ENCODE measurements at regions not wholly inside any gene's neighbourhood (a gene's known extent, or its start where the extent isn't known, plus 50 kb on each side); places are given as distances from the start of the nearest gene placed in this dataset.

GRCh38 chr10:31103112-31103511 lies 71.4 kb upstream of the ZNF438 start:
- no peaks in the 10 kb centered on the region for H3K27me3 Mint-ChIP-seq
- intact Hi-C loops (cut with micrococcal nuclease): loop anchor here (5.0 kb wide), 2 partner anchors 106 to 666 kb away; no protein-coding TSS in a partner anchor
- H3K9me3 Mint-ChIP-seq: peaks cover 5% of the 10 kb centered on the region
- peak overlapping the region; percentile 46 for H3K27ac Mint-ChIP-seq
- peaks cover 53% of the 10 kb centered on the region for H3K4me1 Mint-ChIP-seq
- no peaks in the 10 kb centered on the region for H3K36me3 Mint-ChIP-seq (ENCODE audit: low read depth)
- no peak for DNase-seq
- no peak overlapping the region for H3K4me3 Mint-ChIP-seq

DNA sequence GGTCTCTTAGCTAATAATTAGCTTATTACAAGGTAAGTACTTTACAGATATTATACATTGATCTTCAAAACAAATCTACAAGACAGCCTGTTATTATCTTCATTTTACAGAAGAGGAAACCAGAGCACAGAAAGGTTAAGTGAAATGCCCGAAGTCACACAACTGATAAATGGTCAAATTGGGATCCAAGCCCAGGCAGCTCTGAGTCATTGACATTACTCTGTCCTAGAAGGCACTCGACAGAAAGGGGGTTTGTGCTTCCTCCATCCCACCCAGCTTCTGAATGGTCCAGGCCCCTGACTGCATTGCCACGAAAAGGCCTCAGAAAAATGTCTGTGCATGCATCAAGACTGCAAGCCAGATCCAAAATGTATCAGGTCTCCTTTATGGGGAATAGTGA lies 81.3 kb upstream of the ZNF438 start:
- H3K4me1 Mint-ChIP-seq: no peaks in the 10 kb centered on the region
- no peak for DNase-seq
- intact Hi-C loops (cut with micrococcal nuclease): no loop called here
- no peak overlapping the region for H3K27ac Mint-ChIP-seq
- H3K36me3 Mint-ChIP-seq (ENCODE audit: low read depth): peaks cover 2% of the 10 kb centered on the region
- H3K9me3 Mint-ChIP-seq: peaks cover 12% of the 10 kb centered on the region
- no peaks in the 10 kb centered on the region for H3K27me3 Mint-ChIP-seq
- H3K4me3 Mint-ChIP-seq: no peak overlapping the region

DNA sequence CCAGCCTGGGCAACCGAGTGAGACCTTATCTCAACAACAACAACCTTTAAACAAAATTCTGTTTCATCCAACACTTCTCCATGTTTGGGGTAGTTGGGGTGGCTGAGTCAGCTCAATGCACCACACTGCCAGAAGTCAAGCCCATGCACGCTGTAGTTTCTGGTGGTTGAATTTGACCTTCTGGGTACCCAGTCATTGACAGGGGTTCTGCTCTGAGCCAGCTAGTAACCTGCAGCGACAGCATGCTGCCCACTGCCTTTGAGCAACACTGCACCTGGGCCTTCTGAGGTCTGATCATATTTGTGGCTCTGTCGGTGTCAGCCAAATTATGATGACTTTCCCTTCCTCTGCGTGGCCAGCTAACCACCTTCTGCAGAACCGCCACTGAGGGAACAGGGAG lies 84.6 kb upstream of the ZNF438 start:
- Mint-ChIP-seq H3K27me3 (no peaks in the 10 kb centered on the region), H3K4me3 (no peak overlapping the region), H3K4me1 (peaks cover 9% of the 10 kb centered on the region), H3K27ac (no peak overlapping the region), H3K36me3 (ENCODE audit: low read depth) (peaks cover 2% of the 10 kb centered on the region), H3K9me3 (peaks cover 22% of the 10 kb centered on the region)
- intact Hi-C loops (cut with micrococcal nuclease): no loop called here
- no peak for DNase-seq

DNA sequence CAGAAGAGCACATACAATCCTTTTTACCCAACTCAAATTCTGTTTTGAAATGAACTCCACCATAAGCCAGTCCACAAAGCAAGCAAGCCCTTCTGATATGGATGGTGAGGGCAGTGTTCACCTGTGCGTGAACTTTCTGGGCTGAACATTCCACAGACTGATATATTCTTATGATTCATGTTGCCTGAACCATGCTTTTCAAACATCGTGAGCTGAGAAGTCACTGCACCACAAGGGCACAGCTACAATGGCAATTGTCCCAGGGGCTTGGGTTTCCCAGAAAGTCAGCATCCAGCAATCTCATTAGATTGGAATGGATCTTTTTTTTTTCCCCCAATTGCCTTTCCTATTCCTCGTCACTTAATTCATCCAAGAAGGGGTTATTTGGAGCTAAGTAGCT lies 86.9 kb upstream of the ZNF438 start:
- Mint-ChIP-seq H3K27ac (no peak overlapping the region), H3K27me3 (no peaks in the 10 kb centered on the region), H3K9me3 (peaks cover 16% of the 10 kb centered on the region), H3K4me3 (no peak overlapping the region), H3K4me1 (peaks cover 18% of the 10 kb centered on the region), H3K36me3 (ENCODE audit: low read depth) (peaks cover 2% of the 10 kb centered on the region)
- intact Hi-C loops (cut with micrococcal nuclease): no loop called here
- DNase-seq: no peak

GRCh38 chr10:31120392-31120791 lies 88.7 kb upstream of the ZNF438 start:
- intact Hi-C loops (cut with micrococcal nuclease): no loop called here
- Mint-ChIP-seq H3K4me3 (no peak overlapping the region), H3K9me3 (peaks cover 14% of the 10 kb centered on the region), H3K27me3 (no peaks in the 10 kb centered on the region), H3K36me3 (ENCODE audit: low read depth) (peaks cover 4% of the 10 kb centered on the region), H3K27ac (no peak overlapping the region), H3K4me1 (peaks cover 25% of the 10 kb centered on the region)
- no peak for DNase-seq

DNA sequence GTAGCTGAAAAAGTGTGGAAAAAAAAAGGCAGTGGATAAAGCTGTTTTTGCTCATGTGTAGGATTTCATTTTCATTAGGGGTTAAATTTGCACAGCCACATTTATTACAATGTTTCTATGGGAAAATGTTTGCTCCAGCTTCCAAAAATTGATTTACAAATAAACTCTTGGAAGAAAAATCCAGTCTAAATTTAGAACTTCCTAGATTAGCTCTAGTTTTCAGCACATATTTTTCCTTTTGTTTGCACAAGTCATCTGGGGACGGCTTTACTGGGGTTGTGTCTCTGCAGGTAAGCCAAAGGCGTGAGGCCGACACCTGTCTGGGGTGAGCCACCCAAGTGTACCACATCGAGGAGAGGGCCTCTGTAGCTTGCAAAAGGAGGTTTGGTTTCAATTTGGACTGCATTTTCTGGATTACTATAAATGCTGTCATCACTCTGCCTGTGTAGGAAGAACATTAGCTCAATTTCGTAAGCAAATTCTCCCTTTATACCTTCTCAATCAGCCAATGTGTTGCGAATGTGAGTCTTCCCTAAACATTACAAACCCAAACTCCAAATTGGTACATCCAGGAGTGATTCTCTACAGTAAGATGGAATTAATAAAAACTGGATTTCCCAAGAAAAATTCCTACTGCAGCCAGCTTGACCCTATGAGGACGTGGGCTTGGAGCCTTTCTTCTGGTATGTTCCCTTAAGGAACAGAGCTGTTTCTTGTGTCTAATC lies 89.5 kb upstream of the ZNF438 start:
- Mint-ChIP-seq H3K4me3 (no peak overlapping the region), H3K27me3 (no peaks in the 10 kb centered on the region), H3K27ac (no peak overlapping the region), H3K4me1 (peaks cover 28% of the 10 kb centered on the region), H3K36me3 (ENCODE audit: low read depth) (peaks cover 4% of the 10 kb centered on the region), H3K9me3 (peaks cover 14% of the 10 kb centered on the region)
- intact Hi-C loops (cut with micrococcal nuclease): no loop called here
- no peak for DNase-seq

DNA sequence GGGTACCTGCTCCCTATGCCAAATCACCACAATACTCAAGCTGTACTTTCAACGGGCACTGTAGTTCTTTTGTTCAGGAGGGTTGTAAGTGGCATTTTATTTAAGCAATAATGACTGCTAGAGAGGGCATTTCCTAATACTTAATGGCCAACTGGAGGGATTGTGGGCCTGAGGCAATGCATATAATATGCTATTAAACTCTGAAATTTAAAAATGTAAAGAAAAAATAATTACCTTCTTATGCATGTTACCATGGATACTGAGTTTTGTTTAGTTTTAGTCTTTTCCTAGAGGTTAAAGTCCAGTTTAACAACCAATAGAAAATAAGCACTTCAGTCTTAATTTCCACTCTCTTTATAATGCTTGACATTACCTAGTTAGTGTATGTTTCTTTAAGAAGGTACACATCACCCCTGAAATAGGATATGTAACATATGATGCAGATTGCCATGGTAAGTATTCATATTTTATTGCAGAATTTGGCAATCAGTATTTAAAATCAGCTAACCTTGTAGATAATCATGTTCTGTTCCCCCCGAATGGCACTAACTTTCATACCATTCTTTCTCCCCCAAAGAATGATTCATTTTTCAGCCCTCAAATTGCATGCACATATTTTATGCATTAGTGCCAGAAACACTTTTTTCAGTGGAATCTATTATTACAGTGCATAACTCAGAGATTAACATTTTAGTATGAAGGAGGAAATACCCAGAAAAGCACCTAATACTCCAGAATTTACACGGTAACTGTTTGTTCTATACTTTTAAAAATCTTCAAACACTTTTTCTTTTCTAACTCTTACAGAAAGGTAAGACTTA lies 90.3 kb upstream of the ZNF438 start:
- DNase-seq: no peak
- Mint-ChIP-seq H3K36me3 (ENCODE audit: low read depth) (peaks cover 4% of the 10 kb centered on the region), H3K9me3 (peaks cover 14% of the 10 kb centered on the region), H3K27ac (peak overlapping the region; percentile 62), H3K4me1 (peaks cover 31% of the 10 kb centered on the region), H3K27me3 (no peaks in the 10 kb centered on the region), H3K4me3 (no peak overlapping the region)
- intact Hi-C loops (cut with micrococcal nuclease): no loop called here

- H3K4me3 Mint-ChIP-seq: no peak overlapping the region
- peaks cover 4% of the 10 kb centered on the region for H3K36me3 Mint-ChIP-seq (ENCODE audit: low read depth)
- H3K4me1 Mint-ChIP-seq: peaks cover 33% of the 10 kb centered on the region
- H3K27me3 Mint-ChIP-seq: no peaks in the 10 kb centered on the region
- H3K9me3 Mint-ChIP-seq: peaks cover 8% of the 10 kb centered on the region
- no peak for DNase-seq
- intact Hi-C loops (cut with micrococcal nuclease): no loop called here
- H3K27ac Mint-ChIP-seq: no peak overlapping the region
Observed at GRCh38 chr10:31123946-31124345, 92.3 kb upstream of the ZNF438 start.

GRCh38 chr10:31124852-31125251 lies 93.2 kb upstream of the ZNF438 start:
- peaks cover 34% of the 10 kb centered on the region for H3K4me1 Mint-ChIP-seq
- H3K9me3 Mint-ChIP-seq: peaks cover 7% of the 10 kb centered on the region
- H3K36me3 Mint-ChIP-seq (ENCODE audit: low read depth): peaks cover 4% of the 10 kb centered on the region
- intact Hi-C loops (cut with micrococcal nuclease): no loop called here
- peak overlapping the region; percentile 39 for H3K27ac Mint-ChIP-seq
- no peaks in the 10 kb centered on the region for H3K27me3 Mint-ChIP-seq
- DNase-seq: no peak
- no peak overlapping the region for H3K4me3 Mint-ChIP-seq

GRCh38 chr10:31125789-31126188 lies 94.1 kb upstream of the ZNF438 start:
- no peak overlapping the region for H3K4me3 Mint-ChIP-seq
- no peak for DNase-seq
- H3K36me3 Mint-ChIP-seq (ENCODE audit: low read depth): peaks cover 2% of the 10 kb centered on the region
- intact Hi-C loops (cut with micrococcal nuclease): loop anchor here (1.0 kb wide), 1 partner anchor 9 kb away; no protein-coding TSS in a partner anchor
- H3K9me3 Mint-ChIP-seq: no peaks in the 10 kb centered on the region
- H3K4me1 Mint-ChIP-seq: peaks cover 27% of the 10 kb centered on the region
- no peaks in the 10 kb centered on the region for H3K27me3 Mint-ChIP-seq
- H3K27ac Mint-ChIP-seq: peak overlapping the region; percentile 56

DNA sequence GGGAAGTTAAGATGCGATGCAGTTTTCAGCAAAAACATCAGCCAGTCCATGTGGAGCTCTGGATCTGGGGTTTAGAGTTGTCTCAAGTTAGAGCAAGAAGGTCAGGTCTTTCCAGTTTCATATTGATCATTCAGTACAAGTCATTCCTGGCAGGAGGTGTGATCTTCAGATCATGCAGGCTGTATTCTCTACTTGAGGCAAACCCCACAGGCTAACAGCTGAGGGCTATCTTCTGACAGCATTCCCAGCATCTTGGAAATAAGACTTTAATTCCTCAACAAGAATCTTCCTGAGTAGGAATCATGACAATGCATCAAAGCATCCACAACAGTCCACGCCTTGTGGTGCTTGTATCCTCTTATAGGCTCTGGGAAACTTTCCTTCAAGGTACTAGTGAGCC lies 94.9 kb upstream of the ZNF438 start:
- Mint-ChIP-seq H3K27me3 (no peaks in the 10 kb centered on the region), H3K36me3 (ENCODE audit: low read depth) (peaks cover 2% of the 10 kb centered on the region), H3K27ac (peak overlapping the region; percentile 6), H3K4me1 (peaks cover 21% of the 10 kb centered on the region), H3K4me3 (no peak overlapping the region), H3K9me3 (no peaks in the 10 kb centered on the region)
- DNase-seq: no peak
- intact Hi-C loops (cut with micrococcal nuclease): loop anchor here (1.0 kb wide), 1 partner anchor 8 kb away; no protein-coding TSS in a partner anchor

DNA sequence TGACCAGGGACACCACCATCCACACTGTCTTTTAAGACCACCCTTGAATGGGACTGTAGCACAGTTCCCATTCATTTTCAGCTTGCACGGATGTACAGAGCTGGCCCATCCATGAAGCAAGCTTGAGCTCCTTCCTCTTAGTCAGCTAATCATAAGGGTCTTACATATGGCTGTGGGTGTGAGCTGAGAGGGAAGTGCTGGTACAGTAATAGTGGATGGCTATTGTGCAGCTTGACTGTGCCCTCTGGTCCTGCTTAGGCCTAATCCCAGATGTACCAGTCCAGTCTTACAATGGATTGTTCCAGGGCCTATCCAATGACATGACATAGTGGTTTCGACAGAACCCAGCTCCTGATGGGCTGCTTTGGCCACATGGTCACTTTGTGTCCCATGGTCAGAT lies 96.9 kb upstream of the ZNF438 start:
- H3K27me3 Mint-ChIP-seq: no peaks in the 10 kb centered on the region
- H3K4me1 Mint-ChIP-seq: peaks cover 28% of the 10 kb centered on the region
- H3K4me3 Mint-ChIP-seq: no peak overlapping the region
- intact Hi-C loops (cut with micrococcal nuclease): no loop called here
- no peak overlapping the region for H3K27ac Mint-ChIP-seq
- peaks cover 2% of the 10 kb centered on the region for H3K36me3 Mint-ChIP-seq (ENCODE audit: low read depth)
- no peak for DNase-seq
- no peaks in the 10 kb centered on the region for H3K9me3 Mint-ChIP-seq

GRCh38 chr10:31129271-31129670 lies 97.6 kb upstream of the ZNF438 start:
- H3K27me3 Mint-ChIP-seq: no peaks in the 10 kb centered on the region
- no peak for DNase-seq
- peaks cover 2% of the 10 kb centered on the region for H3K36me3 Mint-ChIP-seq (ENCODE audit: low read depth)
- H3K4me1 Mint-ChIP-seq: peaks cover 28% of the 10 kb centered on the region
- intact Hi-C loops (cut with micrococcal nuclease): no loop called here
- no peak overlapping the region for H3K27ac Mint-ChIP-seq
- no peak overlapping the region for H3K4me3 Mint-ChIP-seq
- H3K9me3 Mint-ChIP-seq: no peaks in the 10 kb centered on the region

GRCh38 chr10:31129880-31130405 lies 98.3 kb upstream of the ZNF438 start:
- Mint-ChIP-seq H3K4me1 (peaks cover 31% of the 10 kb centered on the region), H3K27ac (no peak overlapping the region), H3K9me3 (no peaks in the 10 kb centered on the region), H3K36me3 (ENCODE audit: low read depth) (no peaks in the 10 kb centered on the region), H3K27me3 (no peaks in the 10 kb centered on the region), H3K4me3 (no peak overlapping the region)
- no peak for DNase-seq
- intact Hi-C loops (cut with micrococcal nuclease): loop anchor here (10.0 kb wide), 4 partner anchors 45 to 695 kb away; partner anchors contain the start of gene MAP3K8

Measured in activated CD4-positive, alpha-beta T cell treated with anti-CD3 and anti-CD28 coated beads, Interleukin-2, amount 10 ng/mL, durations not matched to agents 24 days and 14 days (primary cell).